ENCODE measurements at regions not wholly inside any gene's neighbourhood (a gene's known extent, or its start where the extent isn't known, plus 50 kb on each side); places are given as distances from the start of the nearest gene placed in this dataset.

DNA sequence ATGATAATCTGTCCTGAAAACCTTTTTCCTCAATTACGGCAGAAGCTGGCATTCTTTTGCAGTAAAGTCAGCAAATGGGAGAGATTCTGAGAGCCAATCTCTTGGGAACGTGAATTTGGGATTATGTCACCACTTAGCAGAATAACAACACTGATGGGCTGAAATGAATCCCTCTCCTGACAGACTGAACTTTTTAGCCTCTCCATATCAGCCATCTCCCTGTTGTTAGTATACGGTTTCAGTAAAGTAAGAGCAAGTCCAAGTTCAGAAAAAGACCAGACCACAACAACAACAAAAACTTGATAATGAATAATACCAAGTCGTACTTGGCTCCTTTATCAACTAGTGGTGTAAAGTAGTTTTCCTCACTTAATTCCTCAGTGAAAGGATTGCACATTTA lies 1048.8 kb downstream of the GATA3 start:
- TF ChIP-seq POLR2A (IDR thresholded peaks at IDR 0.05; ENCODE audit: low read depth, low read length) (no peak), POLR2AphosphoS5 (IDR thresholded peaks at IDR 0.05; ENCODE audit: low read depth, low read length) (no peak), TAF1 (IDR thresholded peaks at IDR 0.05; ENCODE audit: borderline replicate concordance, low read depth, low read length) (no peak)
